Activated T-helper 1 cell treated with Interleukin-2 at 50 U/mL for 16 hours (primary cell): ENCODE measurements at regions not wholly inside any gene's neighbourhood (a gene's known extent, or its start where the extent isn't known, plus 50 kb on each side); places are given as distances from the start of the nearest gene placed in this dataset.
"Not testable (repeated sequence)": the region's sequence is repeated elsewhere in the genome, so short reads cannot be mapped to it uniquely, and the experiment has no call there.

Experiments
- DNase-seq: peaks from one replicate; pipeline ENCODE4 v3.0.0-alpha.2; 2020; ENCODE audit warnings: low read depth

DNA sequence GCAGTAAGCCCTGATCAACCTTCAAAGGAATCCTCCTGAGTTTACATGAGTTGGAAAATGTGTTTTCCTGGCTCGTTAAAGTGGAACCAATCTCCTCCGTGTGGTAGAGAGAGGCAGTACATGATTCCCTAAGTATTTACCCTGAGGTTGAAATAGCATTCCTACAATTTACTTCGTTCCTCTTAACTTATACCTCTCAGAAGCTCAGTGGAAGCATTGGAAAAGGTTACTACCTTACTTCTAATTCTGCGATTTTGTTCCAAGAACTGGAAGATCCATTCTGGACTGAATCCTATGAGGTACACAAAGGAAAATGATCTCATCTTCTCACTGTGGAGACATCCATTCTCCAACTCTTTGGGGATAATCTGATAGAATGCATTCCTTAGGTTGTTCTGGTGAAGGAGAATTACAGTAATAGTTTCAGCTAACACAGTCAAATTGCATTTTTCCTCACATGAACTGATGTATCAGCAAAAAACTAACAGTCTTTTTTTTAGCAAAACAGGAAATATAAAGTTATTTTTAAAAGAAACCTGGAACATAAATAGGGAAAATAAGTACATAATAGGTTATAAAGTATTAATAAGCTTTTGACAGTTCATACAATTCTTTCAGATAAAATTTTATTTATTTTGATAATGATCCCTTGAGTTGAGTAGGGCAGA lies 475.6 kb downstream of the PDZRN4 start:
- no peak for DNase-seq

DNA sequence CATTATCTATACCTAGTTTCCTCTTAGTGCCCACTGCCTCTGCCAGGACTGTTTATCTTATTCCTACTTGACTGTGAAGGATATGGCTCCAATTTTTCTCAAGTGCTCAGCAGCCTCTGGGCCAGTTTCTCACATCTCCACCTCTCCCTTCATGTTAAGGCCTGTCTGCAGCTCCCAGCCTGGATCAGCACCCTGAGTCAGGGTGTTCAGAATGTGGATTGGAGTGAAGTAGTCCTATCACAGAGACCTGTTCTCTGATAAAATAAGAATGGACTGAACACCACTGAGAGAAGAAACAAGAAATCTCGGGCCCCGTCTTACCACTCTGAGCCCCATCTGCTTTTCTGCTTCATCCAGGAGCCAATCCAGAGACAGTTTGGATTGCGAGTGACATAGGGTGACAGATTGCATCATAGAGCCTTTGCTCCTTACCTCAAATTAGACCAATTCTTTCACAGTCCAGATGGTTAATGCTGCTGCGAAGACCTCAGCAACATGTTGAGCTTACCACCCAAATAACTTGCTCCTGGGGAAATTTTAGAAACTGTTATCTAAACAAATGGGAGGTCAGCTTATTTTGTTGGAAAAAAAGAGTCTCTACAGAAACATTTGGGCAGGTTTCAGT lies 473.1 kb downstream of the PDZRN4 start:
- DNase-seq: no peak

DNA sequence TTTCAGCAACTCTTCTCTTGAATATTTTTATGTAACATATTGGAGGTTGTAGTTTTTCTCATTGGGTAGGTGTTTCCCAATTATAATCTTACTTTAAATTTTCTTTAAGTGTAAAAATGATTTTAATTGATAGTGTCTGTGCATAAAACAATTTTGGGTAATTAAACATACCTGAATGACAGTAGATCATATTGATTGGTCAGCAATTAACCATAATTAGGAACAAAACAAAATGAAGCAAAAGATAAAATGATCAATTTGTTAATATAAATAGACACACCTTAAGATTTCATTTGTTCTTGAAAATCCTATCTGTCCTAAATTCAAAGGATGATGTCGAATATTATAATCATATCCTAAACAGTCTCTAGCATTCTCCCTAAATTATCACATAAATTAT lies 468.3 kb downstream of the PDZRN4 start:
- no peak for DNase-seq

DNA sequence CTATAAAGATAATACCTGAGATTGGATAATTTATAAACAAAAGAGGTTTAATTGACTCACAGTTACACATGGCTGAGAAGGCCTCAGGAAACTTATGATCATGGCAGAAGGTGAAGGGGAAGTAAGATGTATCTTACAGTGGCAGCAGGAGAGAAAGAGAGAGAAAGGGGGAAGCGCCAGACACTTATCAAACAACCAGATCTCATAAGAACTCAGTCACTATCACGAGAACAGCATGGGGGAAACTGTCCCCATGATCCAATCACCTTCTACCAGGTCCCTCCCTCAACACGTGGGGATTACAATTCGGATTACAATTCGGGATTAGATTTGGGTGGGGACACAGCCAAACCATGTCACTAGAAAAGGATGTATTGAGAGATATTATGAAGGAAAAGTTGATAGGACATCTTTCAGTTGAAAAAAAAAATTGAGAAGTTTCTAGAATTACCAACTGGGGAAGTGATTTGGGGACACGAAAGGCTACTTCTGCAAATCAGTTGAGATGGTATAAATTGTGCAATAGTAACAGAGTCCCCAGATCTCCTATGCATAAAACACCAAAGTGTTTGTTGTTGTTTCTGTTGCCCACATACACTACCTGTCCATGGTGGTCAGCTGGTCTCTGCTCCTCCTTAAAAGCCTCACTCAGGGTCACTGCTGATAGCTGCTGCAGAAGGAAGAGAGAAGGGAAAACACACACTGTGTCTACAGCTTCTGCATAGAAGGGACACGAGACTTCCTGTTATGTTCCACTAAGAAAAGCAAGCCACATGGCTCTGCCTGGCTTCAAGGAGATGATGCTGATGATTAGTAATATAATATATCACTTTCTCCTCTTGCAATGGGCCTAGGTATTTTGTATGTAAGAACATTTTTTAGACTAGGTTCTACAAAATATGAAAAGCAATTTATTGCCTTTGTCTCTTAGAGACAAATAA lies 465.5 kb downstream of the PDZRN4 start:
- DNase-seq: no peak

DNA sequence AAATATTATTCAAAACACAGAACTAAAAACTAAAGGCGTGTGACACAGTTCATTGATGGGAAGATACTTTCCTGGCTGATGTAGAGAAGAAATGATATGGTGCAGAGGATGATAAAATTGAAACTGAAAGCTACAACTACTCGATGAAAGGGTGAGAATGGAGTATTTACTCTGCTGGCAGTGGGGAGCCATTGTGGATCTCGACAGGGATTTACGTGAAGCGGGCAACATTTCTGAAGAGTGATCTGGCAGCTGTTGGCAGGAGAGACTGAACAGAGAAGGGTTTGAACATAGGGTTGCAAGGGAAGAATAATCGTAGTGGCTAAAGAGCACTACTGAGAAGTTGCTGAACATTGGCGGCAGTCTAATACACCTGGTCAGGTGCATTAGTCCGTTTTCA lies 464.9 kb downstream of the PDZRN4 start:
- DNase-seq: no peak

DNA sequence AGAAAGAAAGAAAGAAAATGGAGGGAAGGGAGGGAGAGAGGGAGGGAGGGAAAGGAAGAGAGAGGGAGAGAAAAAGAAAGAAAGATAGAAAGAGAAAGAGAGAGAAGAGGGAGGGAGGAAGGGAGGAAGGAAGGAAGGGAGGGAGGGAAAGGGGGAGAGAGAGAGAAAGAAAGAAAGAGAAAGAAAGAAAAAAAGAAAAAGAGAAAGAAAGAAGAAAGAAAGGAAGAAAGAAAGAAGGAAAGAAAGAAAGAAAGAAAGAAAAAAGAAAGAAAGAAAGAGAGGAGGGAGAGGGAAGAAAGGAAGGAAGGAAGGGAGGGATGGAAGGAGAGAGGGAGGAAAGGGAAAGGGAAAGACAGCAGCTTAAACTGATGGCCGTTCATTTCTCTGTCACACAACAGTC lies 457.5 kb downstream of the PDZRN4 start:
- DNase-seq: no peak

DNA sequence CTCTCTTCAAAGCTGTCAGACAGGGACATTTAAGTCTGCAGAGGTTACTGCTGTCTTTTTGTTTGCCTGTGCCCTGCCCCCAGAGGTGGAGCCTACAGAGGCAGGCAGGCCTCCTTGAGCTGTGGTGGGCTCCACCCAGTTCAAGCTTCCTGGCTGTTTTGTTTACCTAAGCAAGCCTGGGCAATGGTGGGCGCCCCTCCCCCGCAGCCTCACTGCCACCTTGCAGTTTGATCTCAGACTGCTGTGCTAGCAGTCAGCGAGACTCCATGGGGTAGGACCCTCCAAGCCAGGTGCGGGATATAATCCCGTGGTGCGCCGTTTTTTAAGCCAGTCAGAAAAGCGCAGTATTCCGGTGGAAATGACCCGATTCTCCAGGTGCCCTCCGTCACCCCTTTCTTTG lies 454.7 kb downstream of the PDZRN4 start:
- DNase-seq: not testable (repeated sequence)

DNA sequence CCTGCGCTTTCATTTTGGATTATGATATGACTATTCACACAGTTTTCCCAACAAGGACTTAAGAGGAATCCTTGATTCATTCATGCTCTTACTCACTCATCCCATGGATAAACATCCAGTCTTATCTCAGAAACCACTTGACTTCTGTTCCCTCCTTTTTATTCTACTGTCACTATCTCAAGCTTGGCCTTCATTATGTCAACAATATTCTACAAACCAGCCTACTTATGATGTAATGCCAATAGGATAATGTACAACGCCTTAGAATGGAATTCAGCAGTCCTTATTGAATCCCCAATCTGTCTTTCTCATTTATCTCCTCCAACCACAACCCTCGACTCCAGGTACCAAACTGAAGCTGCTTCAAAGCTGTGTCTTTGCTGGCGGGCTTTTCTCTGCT lies 448.5 kb downstream of the PDZRN4 start:
- no peak for DNase-seq

DNA sequence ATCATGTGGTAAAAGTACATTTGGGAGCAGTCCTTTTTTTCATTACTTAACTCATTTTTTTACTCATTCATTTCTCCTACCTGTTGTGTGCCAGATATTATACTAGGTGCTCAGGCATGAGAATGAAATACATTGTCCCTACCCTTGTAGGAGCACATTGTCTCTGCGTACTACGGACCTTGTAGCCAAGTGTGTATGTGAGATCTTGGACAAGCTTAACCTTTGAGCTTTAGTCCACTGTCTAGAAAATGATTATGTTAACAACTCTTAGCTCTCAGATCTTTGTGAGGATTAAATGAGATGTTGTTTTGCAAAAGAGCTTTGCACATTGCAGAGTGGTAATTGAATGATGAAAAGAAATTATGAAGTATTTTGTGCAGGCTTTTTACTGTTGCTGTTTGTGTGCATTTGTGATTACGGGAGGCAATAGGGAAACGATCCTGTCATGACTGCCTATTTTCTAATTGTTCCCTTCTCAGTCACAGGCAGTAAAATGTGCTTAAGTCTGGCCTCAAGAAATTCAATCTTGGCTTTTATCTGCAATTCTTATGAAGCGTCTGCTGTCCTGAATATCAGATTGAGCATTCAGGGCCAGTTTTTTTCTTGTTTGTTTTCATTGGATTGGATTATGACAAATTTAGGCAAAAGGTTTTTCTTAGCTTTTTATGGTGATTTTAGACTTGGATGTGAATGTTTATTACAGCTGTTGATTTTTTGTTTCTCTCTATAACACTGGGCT lies 447.7 kb downstream of the PDZRN4 start:
- DNase-seq: no peak

DNA sequence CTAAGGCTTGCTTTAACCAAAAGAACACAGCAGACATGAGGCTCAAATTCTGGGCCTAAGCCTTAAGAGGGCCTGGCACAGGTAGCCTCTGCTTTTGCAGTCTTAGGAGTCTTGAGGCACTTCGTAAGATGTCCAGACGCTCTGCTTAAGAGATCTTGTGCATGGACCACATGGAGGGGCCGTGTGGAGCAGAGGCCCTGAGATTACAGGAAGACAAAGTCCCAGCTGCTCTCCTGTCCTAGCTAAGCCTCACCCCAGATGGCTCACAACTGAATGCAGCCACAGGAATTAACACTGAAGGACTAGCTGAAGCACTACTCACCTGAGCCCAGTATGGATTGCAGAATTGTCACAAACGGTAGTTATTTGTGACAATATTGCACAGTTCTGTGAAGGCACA lies 446.0 kb downstream of the PDZRN4 start:
- DNase-seq: no peak

DNA sequence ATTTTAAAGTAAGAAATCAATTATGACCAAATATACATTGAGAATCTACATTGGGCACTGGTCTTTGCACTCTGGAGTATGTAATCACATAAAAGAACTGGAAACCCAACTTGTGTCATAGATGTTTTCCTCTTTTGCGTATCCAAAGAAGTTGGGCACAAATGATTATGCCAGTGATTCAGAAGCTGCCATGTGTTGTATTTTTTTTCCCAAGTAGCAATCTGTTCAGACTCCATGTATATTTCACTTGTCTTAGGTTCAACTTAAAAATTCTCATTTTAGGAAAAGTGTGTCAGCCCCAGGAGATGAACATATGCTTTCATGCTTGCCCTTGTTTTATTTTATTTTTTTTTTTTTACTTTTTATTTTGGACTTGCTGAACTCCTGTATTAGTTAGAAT lies 441.5 kb downstream of the PDZRN4 start:
- no peak for DNase-seq

DNA sequence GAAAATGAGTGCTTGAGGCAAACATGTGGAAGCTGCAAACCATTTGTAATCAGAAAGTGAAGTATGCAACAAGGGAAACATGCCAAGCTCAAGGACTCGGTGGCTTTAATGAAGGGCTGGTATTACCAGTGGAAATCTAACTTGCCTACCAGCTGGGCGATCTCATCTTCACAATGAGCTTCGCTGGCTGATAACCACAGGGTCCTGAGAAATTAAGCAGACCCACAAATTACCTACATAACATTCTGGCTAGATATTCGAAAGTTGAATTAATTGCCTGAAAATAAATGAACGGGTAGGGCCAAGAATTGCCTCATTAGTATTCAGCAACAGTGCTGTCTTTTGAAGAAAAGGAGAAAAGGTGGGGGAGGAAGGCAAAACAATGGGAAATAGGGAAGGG lies 439.4 kb downstream of the PDZRN4 start:
- DNase-seq: no peak

DNA sequence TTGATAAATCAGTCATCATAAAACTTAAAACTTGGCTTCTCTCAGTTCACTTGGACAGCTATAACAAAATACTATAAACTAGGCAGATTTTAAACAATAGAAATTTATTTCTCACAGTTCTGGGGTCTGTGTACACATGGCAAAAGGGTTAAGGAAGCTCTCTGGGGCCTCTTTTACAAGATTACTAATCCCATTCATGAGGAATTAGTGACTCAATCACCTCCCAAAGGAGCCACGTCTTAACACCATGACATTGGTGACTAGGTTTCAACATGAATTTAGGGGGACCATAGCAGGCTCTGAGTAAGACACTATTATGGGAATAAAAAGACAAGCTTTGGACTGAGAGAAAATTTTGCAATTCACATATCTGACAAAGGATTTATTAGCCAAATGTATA lies 436.5 kb downstream of the PDZRN4 start:
- DNase-seq: no peak
